HCT116 (cell line): ENCODE measurements at regions not wholly inside any gene's neighbourhood (a gene's known extent, or its start where the extent isn't known, plus 50 kb on each side); places are given as distances from the start of the nearest gene placed in this dataset.

Experiments used
- ATAC-seq: fragments of 200-7000 bp; cut with Tn5 transposase; 2 replicates; pipeline ENCODE4 v1.9.1; 2020; ENCODE audit warnings: mild to moderate bottlenecking, moderate library complexity
- BruUV-seq: library from RNA; stranded (reverse); fragments of 400-500 nt; replicated peaks from 2 replicates; lab custom pipeline; 2021; lab: Mats Ljungman, UMichigan
- CTCF ChIA-PET: fragments of 300-600 bp; sonication (Branson Sonifier 250); formaldehyde crosslinking; loops from one replicate; lab custom pipeline; 2021; ENCODE audit warnings: antibody characterized with exemption; lab: Charles Lee
- POLR2A ChIA-PET: fragments of 300-600, 350-600 bp; sonication (Branson Sonifier 250); formaldehyde crosslinking; loops from one replicate; lab custom pipeline; 2021; ENCODE audit warnings: antibody characterized with exemption; lab: Charles Lee
- RAD21 ChIA-PET, 2 experiments: fragments of 300-600 bp; sonication (Branson Sonifier 250); formaldehyde crosslinking; loops; one replicate each; lab custom pipeline; 2023; ENCODE audit warnings: low total read pairs in 2 of 2; ENCODE audit not compliant: uncharacterized antibody in 2 of 2, unreplicated experiment in 2 of 2, low non-redundant PET in 1 of 2; lab: Charles Lee
- DNase-seq: peaks from one replicate; pipeline ENCODE4 v3.0.0-alpha.2; 2010; ENCODE audit warnings: low read depth, low spot score
- H2AFZ ChIP-seq: fragments of 200-600 bp; shearing (Covaris generic), sonication (generic); 2 replicates; pipeline ENCODE4 v1.6.1; 2017; ENCODE audit warnings: low read depth, mixed run types, mixed read lengths, antibody characterized with exemption, low read length; ENCODE audit not compliant: poor library complexity, severe bottlenecking
- H3K27ac ChIP-seq: 2 replicates; pipeline ENCODE4 v1.5.1; 2012; ENCODE audit warnings: low read depth, low read length
- H3K27me3 ChIP-seq: fragments of 200-600 bp; sonication (generic); 2 replicates; pipeline ENCODE4 v1.6.1; 2016; ENCODE audit warnings: mixed run types, low read length, mixed read lengths; ENCODE audit not compliant: insufficient read depth
- H3K36me3 ChIP-seq, 2 experiments: fragments of 200-500 bp in 1 of 2; fragments of 200-600 bp in 1 of 2; sonication (Bioruptor generic) in 1 of 2; sonication (generic) in 1 of 2; 2 replicates each; pipeline versions ENCODE4 v1.5.1 to v1.6.1; 2014 to 2016; ENCODE audit warnings: low read length in 2 of 2, inconsistent platforms in 1 of 2, mixed read lengths in 1 of 2, mixed run types in 1 of 2; ENCODE audit not compliant: insufficient read depth in 2 of 2, control insufficient read depth in 1 of 2
- H3K4me1 ChIP-seq, 2 experiments: fragments of 200-600 bp in 1 of 2; sonication (generic) in 1 of 2; 2 replicates each; pipeline versions ENCODE4 v1.5.1 to v1.6.1; 2012 to 2017; ENCODE audit warnings: low read length in 2 of 2, inconsistent platforms in 1 of 2, mild to moderate bottlenecking in 1 of 2, mixed read lengths in 1 of 2, mixed run types in 1 of 2, moderate library complexity in 1 of 2; ENCODE audit not compliant: insufficient read depth in 2 of 2, control insufficient read depth in 1 of 2
- H3K4me2 ChIP-seq: fragments of 200-600 bp; sonication (generic); 2 replicates; pipeline ENCODE4 v1.6.1; 2017; ENCODE audit warnings: mixed run types, low read length, mixed read lengths
- H3K4me3 ChIP-seq, 2 experiments: fragments of 200-600 bp in 1 of 2; sonication (generic) in 1 of 2; replicated peaks in 1 of 2; 2 replicates each; pipeline ENCODE4 v1.5.1; 2011 to 2016; ENCODE audit warnings: low read length in 2 of 2, control low read depth in 1 of 2, low read depth in 1 of 2, mild to moderate bottlenecking in 1 of 2, mixed read lengths in 1 of 2, mixed run types in 1 of 2
- H3K79me2 ChIP-seq: fragments of 200-600 bp; sonication (generic); 2 replicates; pipeline ENCODE4 v1.6.1; 2017; ENCODE audit warnings: mild to moderate bottlenecking, mixed run types, low read length, moderate library complexity, mixed read lengths; ENCODE audit not compliant: insufficient read depth
- H3K9ac ChIP-seq: fragments of 200-600 bp; sonication (generic); 2 replicates; pipeline ENCODE4 v1.6.1; 2016; ENCODE audit warnings: low read length, mixed read lengths
- H3K9me2 ChIP-seq: fragments of 200-600 bp; sonication (generic), shearing (Covaris generic); 2 replicates; pipeline ENCODE4 v1.6.1; 2017; ENCODE audit warnings: mixed run types, mild to moderate bottlenecking, moderate library complexity; ENCODE audit not compliant: insufficient read depth
- H3K9me3 ChIP-seq, 2 experiments: fragments of 200-500 bp in 1 of 2; fragments of 200-600 bp in 1 of 2; sonication (Bioruptor generic) in 1 of 2; sonication (generic) in 1 of 2; 2 replicates each; pipeline ENCODE4 v1.6.1; 2014 to 2017; ENCODE audit warnings: low read length in 2 of 2, mixed read lengths in 2 of 2, inconsistent platforms in 1 of 2, low read depth in 1 of 2, mild to moderate bottlenecking in 1 of 2, mixed run types in 1 of 2, moderate library complexity in 1 of 2; ENCODE audit not compliant: control insufficient read depth in 1 of 2, insufficient read depth in 1 of 2
- H4K20me1 ChIP-seq: fragments of 200-600 bp; sonication (generic), shearing (Covaris generic); 2 replicates; pipeline ENCODE4 v1.6.1; 2017; ENCODE audit warnings: mixed run types, mild to moderate bottlenecking, moderate library complexity; ENCODE audit not compliant: insufficient read depth
- ATF3 ChIP-seq: IDR thresholded peaks from 2 replicates; pipeline ENCODE4 v1.6.1; 2012
- CBX3 ChIP-seq: IDR thresholded peaks from 2 replicates; pipeline ENCODE4 v1.6.1; 2012; ENCODE audit warnings: low read depth
- CTCF ChIP-seq, 3 experiments: fragments of 200-600 bp in 1 of 3; sonication (generic) in 1 of 3; IDR thresholded peaks in 2 of 3; conservative IDR thresholded peaks in 1 of 3; 2 replicates each; pipeline ENCODE4 v1.5.1; 2012 to 2017; ENCODE audit warnings: low read depth in 2 of 3, low read length in 2 of 3, antibody characterized with exemption in 1 of 3, borderline replicate concordance in 1 of 3, control low read depth in 1 of 3, mild to moderate bottlenecking in 1 of 3, mixed read lengths in 1 of 3, mixed run types in 1 of 3, moderate library complexity in 1 of 3; ENCODE audit not compliant: insufficient read depth in 1 of 3
- ELF1 ChIP-seq: IDR thresholded peaks from 2 replicates; pipeline ENCODE4 v1.6.1; 2012; ENCODE audit warnings: low read depth, borderline replicate concordance
- EZH2 ChIP-seq: fragments of 200-600 bp; sonication (generic); IDR thresholded peaks from 2 replicates; pipeline ENCODE4 v1.6.1; 2017; ENCODE audit warnings: antibody characterized with exemption, mixed run types
- EZH2phosphoT487 ChIP-seq: fragments of 200-600 bp; IDR thresholded peaks from 2 replicates; pipeline ENCODE4 v1.6.1; 2018; ENCODE audit warnings: antibody characterized with exemption, borderline replicate concordance
- FOSL1 ChIP-seq: IDR thresholded peaks from 2 replicates; pipeline ENCODE4 v1.6.1; 2012; ENCODE audit warnings: low read depth
- JUND ChIP-seq: IDR thresholded peaks from 2 replicates; pipeline ENCODE4 v1.6.1; 2012
- MAX ChIP-seq: IDR thresholded peaks from 2 replicates; pipeline ENCODE4 v1.6.1; 2012
- POLR2A ChIP-seq: IDR thresholded peaks from 2 replicates; pipeline ENCODE4 v1.7.0; 2011; ENCODE audit warnings: borderline replicate concordance; ENCODE audit not compliant: insufficient read depth, insufficient read length; ENCODE audit errors: extremely low read depth
- POLR2AphosphoS5 ChIP-seq: IDR thresholded peaks from 2 replicates; pipeline ENCODE4 v1.6.1; 2011; ENCODE audit warnings: mild to moderate bottlenecking, low read depth, low read length, moderate library complexity
- RAD21 ChIP-seq: IDR thresholded peaks from 2 replicates; pipeline ENCODE4 v1.6.1; 2012; ENCODE audit warnings: low read depth, mild to moderate bottlenecking
- SP1 ChIP-seq: IDR thresholded peaks from 2 replicates; pipeline ENCODE4 v1.6.1; 2012; ENCODE audit warnings: low read depth
- SRF ChIP-seq: IDR thresholded peaks from 2 replicates; pipeline ENCODE4 v1.6.1; 2012; ENCODE audit warnings: low read depth
- YY1 ChIP-seq: IDR thresholded peaks from 2 replicates; pipeline ENCODE4 v1.6.1; 2011; ENCODE audit warnings: low read length, low read depth, moderate library complexity, mild to moderate bottlenecking; ENCODE audit not compliant: insufficient replicate concordance; ENCODE audit errors: extremely low read depth
- ZBTB33 ChIP-seq: IDR thresholded peaks from 2 replicates; pipeline ENCODE4 v1.6.1; 2011; ENCODE audit warnings: mild to moderate bottlenecking, low read length, moderate library complexity; ENCODE audit not compliant: insufficient replicate concordance; ENCODE audit errors: extremely low read depth
- ZNF274 ChIP-seq: fragments of 200-500 bp; sonication (Bioruptor generic); IDR thresholded peaks from 2 replicates; pipeline ENCODE4 v1.6.1; 2014; ENCODE audit warnings: mild to moderate bottlenecking, low read depth, low read length, inconsistent platforms
- intact Hi-C: fragments of 100-400 bp; cut with micrococcal nuclease; formaldehyde crosslinking; loops from 2 replicates; pipeline ENCODE4 v1.10.0; 2022

GRCh38 chr14:27370074-27370473, 772.2 kb upstream of the NOVA1 start:
- BruUV-seq: no TSS peak
- CTCF ChIA-PET: no interaction called here
- RAD21 ChIA-PET: no interaction called here
- DNase-seq: no peak
- no peak overlapping the region for H3K4me3 ChIP-seq
- H3K4me2 ChIP-seq: no peak overlapping the region
- intact Hi-C loops: no loop called here
- POLR2A ChIA-PET: no interaction called here
- no peak for TF ChIP-seq ZBTB33
- TF ChIP-seq ATF3: no peak
- no peak for TF ChIP-seq SRF
- no peak for TF ChIP-seq CTCF (IDR thresholded peaks at IDR 0.05 in 2 of 3, conservative IDR thresholded peaks at IDR 0.05 in 1 of 3; ENCODE audit: borderline replicate concordance in 1 of 3, insufficient read depth in 1 of 3, low read depth in 2 of 3, low read length in 2 of 3)
- TF ChIP-seq ZNF274: no peak
- no peak for TF ChIP-seq POLR2A
- no peak for TF ChIP-seq EZH2phosphoT487
- no peak for TF ChIP-seq SP1
- TF ChIP-seq CBX3: no peak
- TF ChIP-seq JUND: no peak
- no peak for TF ChIP-seq FOSL1
- TF ChIP-seq POLR2AphosphoS5: no peak
- no peak for TF ChIP-seq EZH2
- no peak for TF ChIP-seq ELF1
- no peak for TF ChIP-seq RAD21
- no peak for TF ChIP-seq MAX
- no peak for TF ChIP-seq YY1
- H3K9ac ChIP-seq: no peak overlapping the region
- no peaks in the 10 kb centered on the region for H3K27me3 ChIP-seq
- no peak overlapping the region for H3K27ac ChIP-seq
- no peaks in the 10 kb centered on the region for H4K20me1 ChIP-seq
- no peaks in the 10 kb centered on the region for H3K4me1 ChIP-seq
- no peak overlapping the region for H2AFZ ChIP-seq
- ATAC-seq: no peak
- peaks cover 0 to 30% of the 10 kb centered on the region in 2 experiments; a peak in 2 of 4 replicates for H3K9me3 ChIP-seq
- H3K36me3 ChIP-seq: no peaks in the 10 kb centered on the region
- no peaks in the 10 kb centered on the region for H3K9me2 ChIP-seq
- no peaks in the 10 kb centered on the region for H3K79me2 ChIP-seq
